ENCODE measurements at regions not wholly inside any gene's neighbourhood (a gene's known extent, or its start where the extent isn't known, plus 50 kb on each side); places are given as distances from the start of the nearest gene placed in this dataset.

GRCh38 chrX:18026166-18026565 is 165.1 kb upstream of the RAI2 start:
- ChIA-PET POLR2A (no interaction called here), CTCF (ENCODE audit: unreplicated experiment) (no interaction called here)
- Histone ChIP-seq H3K4me1 (ENCODE audit: insufficient read depth, low read length, poor library complexity, severe bottlenecking) (no peaks in the 10 kb centered on the region), H3K9me2 (ENCODE audit: insufficient read depth, low read length) (no peaks in the 10 kb centered on the region), H3K4me2 (ENCODE audit: low read length) (no peak overlapping the region), H3K4me3 (ENCODE audit: low read depth, low read length, poor library complexity, severe bottlenecking) (no peak overlapping the region), H3K79me2 (ENCODE audit: insufficient read depth, low read depth, low read length) (no peaks in the 10 kb centered on the region), H2AFZ (ENCODE audit: low read length) (no peak overlapping the region), H3K9me3 (ENCODE audit: low read length) (no peaks in the 10 kb centered on the region), H3K36me3 (ENCODE audit: insufficient read depth, low read length) (no peaks in the 10 kb centered on the region), H3K27ac (ENCODE audit: low read depth, low read length, poor library complexity, severe bottlenecking) (no peak overlapping the region), H4K20me1 (ENCODE audit: insufficient read depth, low read length) (no peaks in the 10 kb centered on the region)
- intact Hi-C loops (cut with micrococcal nuclease; ENCODE audit: unreplicated experiment): no loop called here
- no peak for DNase-seq (ENCODE audit: low spot score)
- no TSS peak for BruUV-seq (replicated peaks)
- TF ChIP-seq EZH2phosphoT487 (IDR thresholded peaks at IDR 0.05; ENCODE audit: borderline replicate concordance, low read depth, low read length) (no peak), CTCF (conservative IDR thresholded peaks at IDR 0.05; ENCODE audit: low read length) (no peak)

GRCh38 chrX:18017411-18017810 is 156.3 kb upstream of the RAI2 start:
- Histone ChIP-seq H3K27ac (ENCODE audit: low read depth, low read length, poor library complexity, severe bottlenecking) (no peak overlapping the region), H3K9me2 (ENCODE audit: insufficient read depth, low read length) (no peaks in the 10 kb centered on the region), H3K36me3 (ENCODE audit: insufficient read depth, low read length) (no peaks in the 10 kb centered on the region), H3K79me2 (ENCODE audit: insufficient read depth, low read depth, low read length) (no peaks in the 10 kb centered on the region), H2AFZ (ENCODE audit: low read length) (no peak overlapping the region), H3K9me3 (ENCODE audit: low read length) (no peaks in the 10 kb centered on the region), H3K4me1 (ENCODE audit: insufficient read depth, low read length, poor library complexity, severe bottlenecking) (no peaks in the 10 kb centered on the region), H4K20me1 (ENCODE audit: insufficient read depth, low read length) (no peaks in the 10 kb centered on the region), H3K4me2 (ENCODE audit: low read length) (no peak overlapping the region), H3K4me3 (ENCODE audit: low read depth, low read length, poor library complexity, severe bottlenecking) (no peak overlapping the region)
- no peak for TF ChIP-seq EZH2phosphoT487 (IDR thresholded peaks at IDR 0.05; ENCODE audit: borderline replicate concordance, low read depth, low read length)
- TF ChIP-seq CTCF (conservative IDR thresholded peaks at IDR 0.05; ENCODE audit: low read length): no peak
- no peak for DNase-seq (ENCODE audit: low spot score)
- intact Hi-C loops (cut with micrococcal nuclease; ENCODE audit: unreplicated experiment): no loop called here
- BruUV-seq (replicated peaks): no TSS peak
- ChIA-PET CTCF (ENCODE audit: unreplicated experiment) (no interaction called here), POLR2A (interaction anchor here (1.0 kb wide), 1 partner anchor 27 kb away, joined by 3 read pairs; no protein-coding TSS in a partner anchor)

- no peak for DNase-seq (ENCODE audit: low spot score)
- intact Hi-C loops (cut with micrococcal nuclease; ENCODE audit: unreplicated experiment): no loop called here
- no peaks in the 10 kb centered on the region for H3K9me2 ChIP-seq (ENCODE audit: insufficient read depth, low read length)
- H3K4me3 ChIP-seq (ENCODE audit: low read depth, low read length, poor library complexity, severe bottlenecking): no peak overlapping the region
- no peaks in the 10 kb centered on the region for H4K20me1 ChIP-seq (ENCODE audit: insufficient read depth, low read length)
- no peak overlapping the region for H2AFZ ChIP-seq (ENCODE audit: low read length)
- no peak for TF ChIP-seq EZH2phosphoT487 (IDR thresholded peaks at IDR 0.05; ENCODE audit: borderline replicate concordance, low read depth, low read length)
- no peak for TF ChIP-seq CTCF (conservative IDR thresholded peaks at IDR 0.05; ENCODE audit: low read length)
- no peak overlapping the region for H3K27ac ChIP-seq (ENCODE audit: low read depth, low read length, poor library complexity, severe bottlenecking)
- no peak overlapping the region for H3K4me2 ChIP-seq (ENCODE audit: low read length)
- H3K4me1 ChIP-seq (ENCODE audit: insufficient read depth, low read length, poor library complexity, severe bottlenecking): no peaks in the 10 kb centered on the region
- ChIA-PET POLR2A (no interaction called here), CTCF (ENCODE audit: unreplicated experiment) (no interaction called here)
- H3K9me3 ChIP-seq (ENCODE audit: low read length): no peaks in the 10 kb centered on the region
- H3K36me3 ChIP-seq (ENCODE audit: insufficient read depth, low read length): no peaks in the 10 kb centered on the region
- no peaks in the 10 kb centered on the region for H3K79me2 ChIP-seq (ENCODE audit: insufficient read depth, low read depth, low read length)
- BruUV-seq (replicated peaks): no TSS peak
Measured at GRCh38 chrX:18016941-18017340, 155.8 kb upstream of the RAI2 start.

Measured in OCI-LY7 (cell line).